T-cell (primary cell): ENCODE measurements at regions not wholly inside any gene's neighbourhood (a gene's known extent, or its start where the extent isn't known, plus 50 kb on each side); places are given as distances from the start of the nearest gene placed in this dataset.

Experiments used
- ATAC-seq, 4 experiments: fragments of 200-7000 bp in 3 of 4; fragments of 150-1000 bp in 1 of 4; cut with Tn5 transposase; replicated peaks in 1 of 4; 1 replicate in 3 of 4; 2 replicates in 1 of 4; pipeline ENCODE4 v1.10.0; 2021; ENCODE audit warnings: moderate library complexity in 3 of 4, mild to moderate bottlenecking in 2 of 4, moderate number of reproducible peaks in 1 of 4
- CTCF ChIA-PET, 2 donors: fragments of 300-600 bp; sonication (Branson Sonifier 250); formaldehyde crosslinking; loops; one replicate each; lab custom pipeline; 2022; ENCODE audit warnings: antibody characterized with exemption in 2 of 2; lab: Charles Lee
- POLR2A ChIA-PET, 2 donors: fragments of 300-600 bp; sonication (Branson Sonifier 250); formaldehyde crosslinking; loops; one replicate each; lab custom pipeline; 2022; ENCODE audit warnings: antibody characterized with exemption in 2 of 2; lab: Charles Lee
- DNase-seq, 35 experiments: peaks; one replicate each; pipeline versions ENCODE4 v3.0.0 to v3.0.0-alpha.2; 2013 to 2023
- H3K27ac ChIP-seq: one replicate; pipeline ENCODE4 v1.5.1; 2013; ENCODE audit warnings: low read length
- H3K27me3 ChIP-seq, 2 experiments: replicated peaks in 1 of 2; 1 replicate in 1 of 2; 2 replicates in 1 of 2; pipeline versions ENCODE4 v1.6.1 to v1.7.0; 2013; ENCODE audit warnings: low read length in 1 of 2, mixed read lengths in 1 of 2; ENCODE audit not compliant: control insufficient read depth in 2 of 2, insufficient read depth in 2 of 2; ENCODE audit errors: extremely low read depth in 1 of 2
- H3K36me3 ChIP-seq, 2 donors: 1 replicate in 1 of 2; 2 replicates in 1 of 2; pipeline versions ENCODE4 v1.6.1 to v1.7.0; 2013; ENCODE audit warnings: low read length in 1 of 2; ENCODE audit not compliant: control insufficient read depth in 2 of 2, insufficient read depth in 1 of 2; ENCODE audit errors: extremely low read depth in 1 of 2
- H3K4me1 ChIP-seq, 2 experiments: 1 replicate in 1 of 2; 2 replicates in 1 of 2; pipeline versions ENCODE4 v1.6.1 to v1.7.0; 2013; ENCODE audit warnings: low read length in 2 of 2, mixed read lengths in 1 of 2; ENCODE audit not compliant: insufficient read depth in 2 of 2, control insufficient read depth in 1 of 2; ENCODE audit errors: extremely low read depth in 1 of 2
- H3K4me3 ChIP-seq, 2 donors: 1 replicate in 1 of 2; 2 replicates in 1 of 2; pipeline versions ENCODE4 v1.5.1 to v1.7.0; 2013; ENCODE audit warnings: mild to moderate bottlenecking in 2 of 2, low read length in 1 of 2, moderate library complexity in 1 of 2; ENCODE audit not compliant: control insufficient read depth in 1 of 2; ENCODE audit errors: extremely low read depth in 1 of 2
- H3K9me3 ChIP-seq: 2 replicates; pipeline ENCODE4 v1.7.0; 2013
- H3K27ac Mint-ChIP-seq, 2 donors: one replicate each; pipeline ENCODE4 v1.8.0; 2020 to 2021; ENCODE audit warnings: mild to moderate bottlenecking in 2 of 2, mixed read lengths in 2 of 2
- H3K27me3 Mint-ChIP-seq, 2 donors: one replicate each; pipeline ENCODE4 v1.8.0; 2021 to 2022; ENCODE audit warnings: mixed read lengths in 2 of 2
- H3K36me3 Mint-ChIP-seq: one replicate; pipeline ENCODE4 v1.8.0; 2021; ENCODE audit warnings: mixed read lengths
- H3K4me1 Mint-ChIP-seq, 3 donors: one replicate each; pipeline ENCODE4 v1.8.0; 2020 to 2022; ENCODE audit warnings: mixed read lengths in 3 of 3, mild to moderate bottlenecking in 1 of 3
- H3K4me3 Mint-ChIP-seq, 3 donors: one replicate each; pipeline ENCODE4 v1.8.0; 2020 to 2022; ENCODE audit warnings: mild to moderate bottlenecking in 3 of 3, mixed read lengths in 3 of 3, moderate library complexity in 3 of 3
- H3K9me3 Mint-ChIP-seq, 3 donors: one replicate each; pipeline ENCODE4 v1.8.0; 2020 to 2022; ENCODE audit warnings: mixed read lengths in 3 of 3
- WGBS: methylation state at CpG from one replicate; pipeline ENCODE4 v1.1.5; 2013; ENCODE audit warnings: missing lambda C conversion rate; ENCODE audit not compliant: insufficient coverage; 5-methylcytosine and 5-hydroxymethylcytosine counted together

- ATAC-seq: no peak
- DNase-seq: no peak
- CTCF ChIA-PET: no interaction called here
- peaks cover 0 to 6% (median 0%) of the 10 kb centered on the region in 3 donors for H3K9me3 Mint-ChIP-seq
- Histone ChIP-seq H3K4me3 (no peak overlapping the region), H3K9me3 (no peaks in the 10 kb centered on the region), H3K4me1 (no peaks in the 10 kb centered on the region), H3K27ac (no peak overlapping the region), H3K27me3 (no peaks in the 10 kb centered on the region), H3K36me3 (no peaks in the 10 kb centered on the region)
- POLR2A ChIA-PET: no interaction called here
- H3K4me1 Mint-ChIP-seq: no peaks in the 10 kb centered on the region
- no CpG with 5 or more reads among the region's 2 CpGs for WGBS
- H3K4me3 Mint-ChIP-seq: no peak overlapping the region
- no peaks in the 10 kb centered on the region for H3K27me3 Mint-ChIP-seq
- no peak overlapping the region for H3K27ac Mint-ChIP-seq
- no peaks in the 10 kb centered on the region for H3K36me3 Mint-ChIP-seq
These were observed 139.5 kb upstream of the LINC00305 start for GRCh38 chr18:64288432-64288831.

DNA sequence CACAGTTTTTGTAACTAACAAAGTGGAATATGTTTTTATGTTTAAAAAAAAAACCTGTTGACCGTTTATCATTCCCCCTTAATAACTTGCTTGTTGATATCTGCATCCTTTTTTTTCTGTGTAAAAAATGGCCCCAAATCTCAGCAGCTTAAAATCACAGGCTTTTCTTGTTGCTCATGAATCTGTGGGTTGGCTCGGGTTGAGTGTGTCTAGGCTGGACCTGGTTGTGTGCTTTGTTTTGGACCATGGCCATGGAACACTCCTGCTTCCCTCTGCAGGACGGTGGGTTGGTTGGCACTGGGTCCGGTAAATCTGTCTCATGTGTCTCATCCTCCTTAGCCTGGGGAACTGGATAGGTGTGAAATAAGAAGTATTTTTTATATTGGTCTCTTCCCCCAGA lies 139.0 kb upstream of the LINC00305 start:
- Histone ChIP-seq H3K4me1 (no peaks in the 10 kb centered on the region), H3K36me3 (no peaks in the 10 kb centered on the region), H3K27ac (no peak overlapping the region), H3K27me3 (no peaks in the 10 kb centered on the region), H3K9me3 (no peaks in the 10 kb centered on the region), H3K4me3 (no peak overlapping the region)
- POLR2A ChIA-PET: no interaction called here
- H3K4me3 Mint-ChIP-seq: no peak overlapping the region
- DNase-seq (no peak), ATAC-seq (no peak)
- H3K9me3 Mint-ChIP-seq: peaks cover 0 to 6% (median 0%) of the 10 kb centered on the region in 3 donors
- no peaks in the 10 kb centered on the region for H3K36me3 Mint-ChIP-seq
- WGBS: 67% methylated on average over 2 of the region's 4 CpGs
- H3K4me1 Mint-ChIP-seq: no peaks in the 10 kb centered on the region
- H3K27ac Mint-ChIP-seq: no peak overlapping the region
- no peaks in the 10 kb centered on the region for H3K27me3 Mint-ChIP-seq
- CTCF ChIA-PET: no interaction called here

DNA sequence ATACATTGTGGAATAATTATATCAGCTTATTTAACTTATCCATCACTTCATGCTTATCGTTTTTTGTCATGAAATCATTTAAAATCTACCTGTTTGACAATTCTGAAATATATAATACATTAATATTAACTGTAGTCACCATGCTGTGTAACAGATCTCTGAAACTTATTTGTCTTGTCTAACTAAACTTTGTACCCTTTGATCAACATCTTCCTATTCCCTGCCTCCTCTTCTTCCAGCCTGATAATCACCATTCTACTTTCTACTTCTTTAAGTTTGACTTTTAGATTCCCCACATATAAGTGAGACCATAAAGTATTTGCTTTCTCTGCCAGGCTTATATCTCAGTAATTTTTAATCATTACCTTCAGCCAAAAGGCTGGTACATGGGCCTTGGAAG lies 134.2 kb upstream of the LINC00305 start:
- WGBS: no CpG with 5 or more reads among the region's 1 CpG
- Histone ChIP-seq H3K36me3 (no peaks in the 10 kb centered on the region), H3K27ac (no peak overlapping the region), H3K4me1 (no peaks in the 10 kb centered on the region), H3K4me3 (no peak overlapping the region), H3K9me3 (no peaks in the 10 kb centered on the region), H3K27me3 (no peaks in the 10 kb centered on the region)
- POLR2A ChIA-PET: no interaction called here
- ATAC-seq (no peak), DNase-seq (no peak)
- no peaks in the 10 kb centered on the region for H3K36me3 Mint-ChIP-seq
- CTCF ChIA-PET: no interaction called here
- H3K27ac Mint-ChIP-seq: no peak overlapping the region
- no peaks in the 10 kb centered on the region for H3K27me3 Mint-ChIP-seq
- H3K4me1 Mint-ChIP-seq: no peaks in the 10 kb centered on the region
- peaks cover 3 to 10% (median 8%) of the 10 kb centered on the region in 3 donors for H3K9me3 Mint-ChIP-seq
- H3K4me3 Mint-ChIP-seq: no peak overlapping the region

- no peaks in the 10 kb centered on the region for H3K9me3 ChIP-seq
- CTCF ChIA-PET: no interaction called here
- no peak for DNase-seq
- Mint-ChIP-seq H3K9me3 (peaks cover 10 to 23% (median 10%) of the 10 kb centered on the region in 3 donors), H3K27me3 (no peaks in the 10 kb centered on the region), H3K27ac (no peak overlapping the region), H3K36me3 (no peaks in the 10 kb centered on the region), H3K4me3 (no peak overlapping the region), H3K4me1 (no peaks in the 10 kb centered on the region)
- no peaks in the 10 kb centered on the region for H3K27me3 ChIP-seq
- WGBS: 43% methylated on average over 1 of the region's 5 CpGs
- no peak overlapping the region for H3K4me3 ChIP-seq
- POLR2A ChIA-PET: no interaction called here
- no peaks in the 10 kb centered on the region for H3K4me1 ChIP-seq
- H3K27ac ChIP-seq: no peak overlapping the region
- ATAC-seq: no peak
- no peaks in the 10 kb centered on the region for H3K36me3 ChIP-seq
These were observed 129.1 kb upstream of the LINC00305 start for GRCh38 chr18:64278026-64278425.

DNA sequence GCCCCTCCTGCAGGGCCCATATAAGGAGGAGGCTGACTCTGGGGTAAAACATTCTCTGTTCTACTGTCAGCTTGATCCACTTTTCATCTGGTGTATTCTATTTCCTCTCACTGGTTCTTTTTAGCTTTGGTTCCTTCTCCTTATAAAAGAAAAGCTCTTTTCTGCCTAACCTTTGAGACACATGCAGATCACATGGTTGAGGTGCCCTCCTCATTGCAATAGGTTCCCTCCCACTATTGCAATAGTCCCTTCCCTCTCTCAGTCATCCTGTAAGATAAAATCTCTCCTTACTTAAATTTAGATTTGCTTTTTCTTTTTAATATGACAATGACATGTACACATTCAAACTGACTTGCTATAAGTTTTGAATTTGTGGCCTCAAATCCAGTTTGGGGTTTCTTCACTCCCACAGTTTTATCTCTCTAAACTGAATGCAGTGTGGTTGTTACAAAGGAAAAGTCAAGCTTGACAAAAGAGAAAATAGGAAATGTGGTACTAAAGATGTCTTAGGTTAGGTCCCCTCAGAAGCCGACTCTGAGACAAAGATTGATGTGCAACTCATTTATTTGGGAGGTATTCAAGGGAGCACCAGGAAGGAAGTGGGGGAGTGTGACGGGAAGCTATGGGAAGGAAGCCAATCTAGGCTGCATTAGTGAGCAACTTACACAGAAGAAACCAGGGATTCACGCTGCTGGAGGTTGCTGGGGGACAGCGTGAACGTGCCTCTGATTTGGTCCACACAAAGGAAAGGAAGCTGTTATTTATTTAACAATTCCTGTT lies 127.6 kb upstream of the LINC00305 start:
- H3K27me3 Mint-ChIP-seq: no peaks in the 10 kb centered on the region
- Histone ChIP-seq H3K27me3 (no peaks in the 10 kb centered on the region), H3K9me3 (no peaks in the 10 kb centered on the region), H3K4me1 (no peaks in the 10 kb centered on the region), H3K4me3 (no peak overlapping the region), H3K27ac (no peak overlapping the region), H3K36me3 (no peaks in the 10 kb centered on the region)
- DNase-seq (no peak), ATAC-seq (no peak)
- peaks cover 3 to 23% (median 10%) of the 10 kb centered on the region in 3 donors for H3K9me3 Mint-ChIP-seq
- H3K4me3 Mint-ChIP-seq: no peak overlapping the region
- no peaks in the 10 kb centered on the region for H3K36me3 Mint-ChIP-seq
- no peak overlapping the region for H3K27ac Mint-ChIP-seq
- ChIA-PET CTCF (no interaction called here), POLR2A (no interaction called here)
- WGBS: 15% methylated on average over 5 of the region's 5 CpGs
- no peaks in the 10 kb centered on the region for H3K4me1 Mint-ChIP-seq

DNA sequence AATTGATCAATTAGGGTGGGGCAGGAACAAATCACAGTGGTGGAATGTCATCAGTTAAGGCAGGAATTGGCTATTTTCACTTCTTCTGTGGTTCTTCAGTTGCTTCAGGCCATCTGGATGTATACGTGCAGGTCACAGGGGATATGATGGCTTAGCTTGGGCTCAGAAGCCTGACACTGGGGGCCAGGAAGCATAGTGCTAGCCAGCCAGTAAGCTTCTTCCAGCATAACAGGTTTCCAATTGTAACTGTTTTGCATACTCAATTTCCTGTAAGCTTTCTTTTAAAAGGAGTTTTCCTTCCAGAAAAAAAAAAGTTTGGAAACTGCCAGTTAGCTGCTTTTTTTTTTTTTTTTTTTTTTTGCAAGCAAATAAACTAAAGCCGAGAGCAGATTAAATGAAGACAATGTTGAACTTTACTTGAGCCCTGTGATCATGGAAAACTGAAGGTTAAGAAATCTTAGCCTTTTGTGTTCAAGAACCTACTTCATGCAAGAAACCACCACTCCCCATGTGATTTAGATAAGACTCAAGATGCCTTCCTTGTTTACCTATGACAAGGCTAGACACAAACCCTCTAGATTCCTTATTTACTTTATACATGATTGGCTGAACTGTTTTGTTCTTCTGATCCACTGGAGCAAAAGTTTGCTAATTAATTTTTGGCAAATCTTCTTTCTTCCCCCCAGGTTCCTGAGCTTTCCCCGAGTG lies 126.9 kb upstream of the LINC00305 start:
- Mint-ChIP-seq H3K9me3 (peaks cover 3 to 23% (median 9%) of the 10 kb centered on the region in 3 donors), H3K4me1 (no peaks in the 10 kb centered on the region), H3K36me3 (no peaks in the 10 kb centered on the region), H3K4me3 (no peak overlapping the region), H3K27me3 (no peaks in the 10 kb centered on the region), H3K27ac (no peak overlapping the region)
- 80% methylated on average over 1 of the region's 3 CpGs for WGBS
- Histone ChIP-seq H3K9me3 (no peaks in the 10 kb centered on the region), H3K27ac (no peak overlapping the region), H3K27me3 (no peaks in the 10 kb centered on the region), H3K4me3 (no peak overlapping the region), H3K4me1 (no peaks in the 10 kb centered on the region), H3K36me3 (no peaks in the 10 kb centered on the region)
- DNase-seq (no peak), ATAC-seq (no peak)
- ChIA-PET POLR2A (no interaction called here), CTCF (interaction anchor here in 1 of 2 donors (0.6 kb wide), 1 partner anchor 798 kb away, joined by 4 read pairs; no protein-coding TSS in a partner anchor)
